ENCODE measurements at regions not wholly inside any gene's neighbourhood (a gene's known extent, or its start where the extent isn't known, plus 50 kb on each side); places are given as distances from the start of the nearest gene placed in this dataset.

- TF ChIP-seq MAX (CRISPR knock-in tag; IDR thresholded peaks at IDR 0.05), result no peak
- peak; percentile 21; the same call in 1 of the 2 replicates for TF ChIP-seq ZNF512 (tag; IDR thresholded peaks at IDR 0.05)
- TF ChIP-seq ZNF76 (CRISPR knock-in tag; IDR thresholded peaks at IDR 0.05; ENCODE audit: borderline replicate concordance), result no peak
- no peak for TF ChIP-seq ZNF778 (CRISPR knock-in tag; IDR thresholded peaks at IDR 0.05)
- TF ChIP-seq CREB1 (IDR thresholded peaks at IDR 0.05), result no peak
- no peak for TF ChIP-seq CREB1 (CRISPR knock-in tag; IDR thresholded peaks at IDR 0.05)
- no peak for TF ChIP-seq TAL1 (IDR thresholded peaks at IDR 0.05)
- TF ChIP-seq KAT7 (CRISPR knock-in tag; IDR thresholded peaks at IDR 0.05; ENCODE audit: borderline replicate concordance), result no peak
- TF ChIP-seq ZNF609 (CRISPR knock-in tag; IDR thresholded peaks at IDR 0.05; ENCODE audit: borderline replicate concordance), result 0 out of 2 replicates have a peak, but pooled peaks have one; percentile 41
- TF ChIP-seq MTA1 (IDR thresholded peaks at IDR 0.05; ENCODE audit: borderline replicate concordance), result no peak
- no peak for TF ChIP-seq CGGBP1 (CRISPR knock-in tag; IDR thresholded peaks at IDR 0.05)
- no peak for TF ChIP-seq ID3 (CRISPR knock-in tag; IDR thresholded peaks at IDR 0.05)
- no peak for TF ChIP-seq ID3 (tag; IDR thresholded peaks at IDR 0.05)
- TF ChIP-seq TBL1XR1 (IDR thresholded peaks at IDR 0.05; ENCODE audit: low read length in 2 of 2), result no peak
- TF ChIP-seq MAFF (IDR thresholded peaks at IDR 0.05; ENCODE audit: low read length), result peak; percentile 32; the same call in 1 of the 2 replicates
- no peak for TF ChIP-seq CEBPB (tag; IDR thresholded peaks at IDR 0.05)
- no peak for TF ChIP-seq NCOA1 (IDR thresholded peaks at IDR 0.05; ENCODE audit: low read depth)
- TF ChIP-seq ARNT (IDR thresholded peaks at IDR 0.05), result no peak
- TF ChIP-seq L3MBTL2 (IDR thresholded peaks at IDR 0.05), result no peak
- TF ChIP-seq USF1 (CRISPR knock-in tag; IDR thresholded peaks at IDR 0.05), result no peak
- no peak for TF ChIP-seq ZNF12 (CRISPR knock-in tag; IDR thresholded peaks at IDR 0.05)
- TF ChIP-seq ETS2 (tag; IDR thresholded peaks at IDR 0.05; ENCODE audit: borderline replicate concordance, poor library complexity, severe bottlenecking), result no peak
Measured at GRCh38 chr3:4897765-4898453, 81.3 kb upstream of the BHLHE40 start (continued).
